ENCODE measurements at regions not wholly inside any gene's neighbourhood (a gene's known extent, or its start where the extent isn't known, plus 50 kb on each side); places are given as distances from the start of the nearest gene placed in this dataset.

DNA sequence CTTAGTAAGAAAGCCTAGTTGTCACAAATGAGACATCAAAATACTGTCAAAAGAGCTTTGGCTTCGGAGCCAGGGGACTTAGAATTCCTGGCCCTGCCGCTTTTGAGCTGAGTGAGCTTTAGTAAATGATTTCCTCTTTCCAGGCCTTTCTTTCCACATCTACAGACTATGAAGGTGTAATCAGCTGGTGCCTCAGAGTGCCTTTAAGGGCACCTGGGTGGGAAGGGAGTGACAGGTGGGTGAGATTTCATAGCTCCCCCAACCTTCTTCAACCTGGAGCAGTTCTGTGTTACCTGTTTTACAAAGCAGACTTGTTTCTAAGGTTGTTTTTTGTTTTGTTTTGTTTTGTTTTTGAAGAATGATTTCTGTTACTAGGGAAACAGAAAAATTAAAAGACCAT is 154.7 kb upstream of the BOD1L1 start:
- intact Hi-C loops (cut with DNase I), result no loop called here
- Histone ChIP-seq H3K36me3 (no peaks in the 10 kb centered on the region), H3K4me3 (no peak overlapping the region), H3K4me1 (peaks cover 0 to 4% (median 0%) of the 10 kb centered on the region in 4 donors), H3K9me3 (no peaks in the 10 kb centered on the region), H3K27me3 (no peaks in the 10 kb centered on the region), H3K27ac (replicated peaks in 1 of 4) (no peak overlapping the region)
- TF ChIP-seq EP300 (IDR thresholded peaks at IDR 0.05) (no peak), POLR2AphosphoS5 (IDR thresholded peaks at IDR 0.05) (no peak), POLR2A (IDR thresholded peaks at IDR 0.05; ENCODE audit: low read depth) (no peak)
- TF ChIP-seq, protein P1, sequence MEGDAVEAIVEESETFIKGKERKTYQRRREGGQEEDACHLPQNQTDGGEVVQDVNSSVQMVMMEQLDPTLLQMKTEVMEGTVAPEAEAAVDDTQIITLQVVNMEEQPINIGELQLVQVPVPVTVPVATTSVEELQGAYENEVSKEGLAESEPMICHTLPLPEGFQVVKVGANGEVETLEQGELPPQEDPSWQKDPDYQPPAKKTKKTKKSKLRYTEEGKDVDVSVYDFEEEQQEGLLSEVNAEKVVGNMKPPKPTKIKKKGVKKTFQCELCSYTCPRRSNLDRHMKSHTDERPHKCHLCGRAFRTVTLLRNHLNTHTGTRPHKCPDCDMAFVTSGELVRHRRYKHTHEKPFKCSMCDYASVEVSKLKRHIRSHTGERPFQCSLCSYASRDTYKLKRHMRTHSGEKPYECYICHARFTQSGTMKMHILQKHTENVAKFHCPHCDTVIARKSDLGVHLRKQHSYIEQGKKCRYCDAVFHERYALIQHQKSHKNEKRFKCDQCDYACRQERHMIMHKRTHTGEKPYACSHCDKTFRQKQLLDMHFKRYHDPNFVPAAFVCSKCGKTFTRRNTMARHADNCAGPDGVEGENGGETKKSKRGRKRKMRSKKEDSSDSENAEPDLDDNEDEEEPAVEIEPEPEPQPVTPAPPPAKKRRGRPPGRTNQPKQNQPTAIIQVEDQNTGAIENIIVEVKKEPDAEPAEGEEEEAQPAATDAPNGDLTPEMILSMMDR (IDR thresholded peaks at IDR 0.05), result no peak
- 77% methylated on average over 2 of the region's 2 CpGs for WGBS
- DNase-seq (ENCODE audit: extremely low spot score), result no peak

DNA sequence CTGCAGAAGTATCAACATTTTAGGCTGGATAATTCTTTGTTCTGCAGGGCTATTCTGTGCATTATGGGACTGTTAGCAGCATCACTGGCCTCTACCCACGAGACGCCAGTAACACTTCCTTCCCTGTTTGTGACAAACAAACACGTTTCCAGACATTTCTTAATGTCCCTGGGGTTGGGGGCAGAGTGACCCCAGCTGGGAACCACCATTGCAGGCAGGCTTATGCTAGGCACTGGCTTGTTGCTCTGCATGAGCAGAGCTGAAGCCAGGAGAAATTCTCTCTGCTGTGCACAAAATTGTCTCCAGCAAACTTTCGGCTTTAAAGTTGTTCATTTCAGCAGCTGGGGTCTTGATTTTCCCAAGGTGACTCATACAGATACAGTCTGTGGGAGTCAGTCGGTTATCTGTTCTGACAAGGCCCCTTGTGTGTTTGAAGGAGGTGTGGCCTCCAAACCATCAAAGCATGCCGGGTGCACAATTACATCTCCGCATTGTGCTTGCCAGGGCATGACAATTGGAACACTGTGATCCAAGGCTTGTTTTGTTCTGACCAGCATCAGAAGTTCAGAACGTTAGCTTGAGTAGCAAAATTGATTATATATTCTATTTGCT is 156.4 kb upstream of the BOD1L1 start:
- no peak overlapping the region for H3K4me3 ChIP-seq
- TF ChIP-seq POLR2AphosphoS5 (IDR thresholded peaks at IDR 0.05) (no peak), POLR2A (IDR thresholded peaks at IDR 0.05; ENCODE audit: low read depth) (no peak), EP300 (IDR thresholded peaks at IDR 0.05) (no peak)
- TF ChIP-seq, protein P1 (IDR thresholded peaks at IDR 0.05), result no peak
- intact Hi-C loops (cut with DNase I), result no loop called here
- H3K4me1 ChIP-seq, result peaks cover 0 to 4% (median 0%) of the 10 kb centered on the region in 4 donors
- no peak for DNase-seq (ENCODE audit: extremely low spot score)
- H3K9me3 ChIP-seq, result no peaks in the 10 kb centered on the region
- no peaks in the 10 kb centered on the region for H3K36me3 ChIP-seq
- H3K27me3 ChIP-seq, result no peaks in the 10 kb centered on the region
- WGBS, result 44% methylated on average over 8 of the region's 8 CpGs
- no peak overlapping the region for H3K27ac ChIP-seq (replicated peaks in 1 of 4)

DNA sequence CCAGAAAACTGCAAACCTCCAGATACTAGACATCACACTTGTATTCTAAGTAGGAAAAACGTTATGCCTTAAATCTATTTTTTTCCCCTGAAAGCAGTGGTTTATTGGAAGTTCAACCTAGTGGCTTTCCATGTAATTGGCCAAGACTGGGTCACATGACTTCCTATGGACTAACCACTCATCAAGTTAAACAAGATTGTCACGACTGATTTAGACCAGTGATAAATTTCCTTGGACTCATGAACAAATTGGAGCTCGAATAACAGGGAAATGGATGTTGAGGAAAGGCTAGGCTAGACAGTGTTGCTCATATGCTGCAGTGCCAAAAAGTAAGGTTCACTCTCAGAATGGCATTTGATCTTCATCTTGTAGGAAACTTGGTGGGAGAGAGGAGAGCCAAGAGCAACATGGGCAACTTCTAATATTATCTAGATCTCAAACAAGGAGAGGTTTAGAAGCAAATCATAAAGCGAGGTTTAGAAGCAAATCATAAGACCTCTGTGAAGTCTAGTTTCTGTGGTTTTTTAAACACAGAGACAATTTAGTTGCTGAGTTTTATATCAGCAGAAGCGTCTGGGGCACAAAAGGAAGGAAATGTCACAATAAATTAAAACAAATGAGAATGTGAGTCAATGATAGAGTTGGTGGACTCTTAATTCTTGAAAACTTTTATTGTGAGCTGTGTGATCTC is 165.6 kb upstream of the BOD1L1 start:
- 46% methylated on average over 5 of the region's 5 CpGs for WGBS
- H3K9me3 ChIP-seq, result peaks cover 0 to under 1% (median 0%) of the 10 kb centered on the region in 4 donors
- no peaks in the 10 kb centered on the region for H3K4me1 ChIP-seq
- no peak for DNase-seq (ENCODE audit: extremely low spot score)
- no peaks in the 10 kb centered on the region for H3K27me3 ChIP-seq
- no peak for TF ChIP-seq POLR2A (IDR thresholded peaks at IDR 0.05; ENCODE audit: low read depth)
- no peak for TF ChIP-seq EP300 (IDR thresholded peaks at IDR 0.05)
- TF ChIP-seq, protein P1 (IDR thresholded peaks at IDR 0.05), result no peak
- TF ChIP-seq POLR2AphosphoS5 (IDR thresholded peaks at IDR 0.05), result no peak
- H3K36me3 ChIP-seq, result no peaks in the 10 kb centered on the region
- intact Hi-C loops (cut with DNase I), result no loop called here
- H3K4me3 ChIP-seq, result no peak overlapping the region
- no peak overlapping the region for H3K27ac ChIP-seq (replicated peaks in 1 of 4)

DNA sequence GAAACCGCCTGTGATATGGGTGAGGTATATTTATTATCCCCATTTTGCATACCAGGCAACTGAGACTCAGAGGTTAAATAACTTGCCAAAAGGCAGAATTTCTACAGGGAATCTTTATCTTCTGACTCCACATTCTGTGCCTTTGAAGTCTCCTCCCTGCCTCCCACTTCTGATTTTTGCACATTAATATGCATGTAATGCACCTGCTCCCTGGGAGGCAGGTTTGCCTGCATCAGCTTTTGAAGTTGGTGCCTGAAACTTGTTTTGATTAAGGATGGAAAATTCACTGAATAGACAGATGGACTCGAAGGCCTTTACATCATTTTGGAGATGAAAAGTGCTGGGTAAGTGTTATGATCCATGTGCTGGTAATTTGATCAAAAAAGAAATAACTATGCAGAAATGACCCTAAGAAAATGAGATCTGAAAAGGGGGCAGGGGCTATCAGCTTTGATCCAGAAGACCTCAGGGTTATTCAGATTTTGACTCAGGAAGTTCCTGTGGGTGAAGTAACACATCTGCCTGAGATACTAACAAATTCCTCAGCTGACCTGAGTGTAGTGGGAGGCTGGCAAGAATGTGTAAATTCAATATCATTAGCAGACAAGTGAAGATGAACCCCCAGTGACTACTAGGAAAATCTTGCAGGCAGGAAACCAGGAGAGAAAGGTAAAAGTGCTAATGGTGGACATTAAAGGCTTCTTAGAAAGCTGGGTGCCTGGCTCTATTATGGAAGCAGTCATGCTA is 167.5 kb upstream of the BOD1L1 start:
- H3K9me3 ChIP-seq, result peaks cover 0 to 9% (median 7%) of the 10 kb centered on the region in 4 donors
- no peak for DNase-seq (ENCODE audit: extremely low spot score)
- H3K36me3 ChIP-seq, result no peaks in the 10 kb centered on the region
- H3K4me3 ChIP-seq, result no peak overlapping the region
- no peaks in the 10 kb centered on the region for H3K4me1 ChIP-seq
- H3K27me3 ChIP-seq, result no peaks in the 10 kb centered on the region
- WGBS, result 63% methylated on average over 2 of the region's 2 CpGs
- no peak overlapping the region for H3K27ac ChIP-seq (replicated peaks in 1 of 4)
- intact Hi-C loops (cut with DNase I), result no loop called here
- TF ChIP-seq POLR2A (IDR thresholded peaks at IDR 0.05; ENCODE audit: low read depth) (no peak), POLR2AphosphoS5 (IDR thresholded peaks at IDR 0.05) (no peak), EP300 (IDR thresholded peaks at IDR 0.05) (no peak)
- TF ChIP-seq, protein P1 (IDR thresholded peaks at IDR 0.05), result no peak

Measured in esophagus muscularis mucosa (tissue), 4 donors.